ENCODE measurements at regions not wholly inside any gene's neighbourhood (a gene's known extent, or its start where the extent isn't known, plus 50 kb on each side); places are given as distances from the start of the nearest gene placed in this dataset.

DNA sequence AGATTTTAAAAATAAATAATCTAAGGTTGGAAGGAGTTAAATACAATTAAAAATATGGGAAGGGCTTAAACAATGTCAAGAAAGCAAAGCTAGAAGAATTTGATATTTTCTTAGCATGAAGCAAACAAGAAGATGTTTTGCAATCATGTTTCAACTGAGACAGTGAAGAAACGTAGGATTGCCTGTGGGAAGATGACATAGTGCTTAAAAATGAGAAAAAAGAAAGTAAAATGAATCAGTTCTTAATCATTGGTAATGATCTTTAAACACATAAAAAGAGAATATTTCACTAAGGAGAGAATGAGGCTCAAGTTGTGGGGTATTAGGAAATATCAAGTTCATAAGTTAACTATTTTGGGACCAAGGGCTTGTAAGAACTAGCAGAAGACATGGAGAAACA is 855.0 kb downstream of the METTL15 start:
- Histone ChIP-seq H3K9me3 (no peaks in the 10 kb centered on the region), H3K4me3 (no peak overlapping the region), H3K27me3 (no peaks in the 10 kb centered on the region), H3K4me1 (no peaks in the 10 kb centered on the region), H3K36me3 (no peaks in the 10 kb centered on the region), H3K27ac (no peak overlapping the region)
- no peak for TF ChIP-seq CTCF (IDR thresholded peaks at IDR 0.05)
- DNase-seq (ENCODE audit: low spot score), result no peak

DNA sequence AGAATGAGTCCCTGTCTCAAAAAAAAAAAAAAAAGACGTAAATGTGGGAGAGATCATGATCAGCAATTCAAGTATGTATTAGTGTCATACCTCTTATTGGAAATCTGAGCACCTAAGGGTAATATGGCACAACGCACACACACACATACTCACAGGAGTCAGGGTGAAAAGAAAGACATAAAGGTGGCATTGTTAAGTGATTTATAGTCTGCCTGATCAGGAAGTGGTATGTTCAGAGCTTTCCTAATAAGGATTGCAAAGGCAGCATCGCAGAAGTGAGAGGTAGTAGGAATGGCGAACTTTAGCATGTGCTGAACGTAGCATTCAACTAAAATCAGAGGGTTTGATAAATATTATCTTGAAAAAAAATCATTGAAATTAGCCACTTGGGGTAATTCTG is 854.3 kb downstream of the METTL15 start:
- no peak overlapping the region for H3K4me3 ChIP-seq
- H3K36me3 ChIP-seq, result no peaks in the 10 kb centered on the region
- no peaks in the 10 kb centered on the region for H3K9me3 ChIP-seq
- no peaks in the 10 kb centered on the region for H3K4me1 ChIP-seq
- no peak for DNase-seq (ENCODE audit: low spot score)
- no peaks in the 10 kb centered on the region for H3K27me3 ChIP-seq
- TF ChIP-seq CTCF (IDR thresholded peaks at IDR 0.05), result no peak
- no peak overlapping the region for H3K27ac ChIP-seq

DNA sequence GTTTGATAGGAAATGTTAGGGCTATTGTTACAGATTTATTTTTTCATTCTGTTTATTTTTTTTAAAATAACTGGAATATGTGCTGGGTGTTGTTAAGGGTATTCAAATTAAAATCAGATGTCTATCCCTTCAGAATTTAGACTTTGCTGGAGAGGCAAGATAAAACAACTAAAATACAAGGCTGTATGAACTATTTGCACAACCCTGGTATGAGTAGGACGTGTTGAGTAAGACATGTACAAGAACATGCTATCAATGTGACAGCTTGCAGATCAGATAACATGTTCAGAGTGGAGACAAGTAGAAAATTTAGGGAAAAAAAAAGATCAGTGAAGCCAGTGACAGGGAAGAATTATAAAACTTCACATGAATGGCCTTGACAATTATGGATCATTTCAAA is 853.5 kb downstream of the METTL15 start:
- no peaks in the 10 kb centered on the region for H3K36me3 ChIP-seq
- no peak overlapping the region for H3K27ac ChIP-seq
- TF ChIP-seq CTCF (IDR thresholded peaks at IDR 0.05), result no peak
- H3K9me3 ChIP-seq, result no peaks in the 10 kb centered on the region
- no peak for DNase-seq (ENCODE audit: low spot score)
- H3K4me3 ChIP-seq, result no peak overlapping the region
- no peaks in the 10 kb centered on the region for H3K4me1 ChIP-seq
- no peaks in the 10 kb centered on the region for H3K27me3 ChIP-seq

GRCh38 chr11:28956446-28956845 is 848.3 kb downstream of the METTL15 start:
- H3K27ac ChIP-seq, result no peak overlapping the region
- H3K4me1 ChIP-seq, result no peaks in the 10 kb centered on the region
- no peaks in the 10 kb centered on the region for H3K9me3 ChIP-seq
- H3K36me3 ChIP-seq, result no peaks in the 10 kb centered on the region
- H3K27me3 ChIP-seq, result no peaks in the 10 kb centered on the region
- DNase-seq (ENCODE audit: low spot score), result no peak
- no peak overlapping the region for H3K4me3 ChIP-seq
- no peak for TF ChIP-seq CTCF (IDR thresholded peaks at IDR 0.05)

- no peak for DNase-seq (ENCODE audit: low spot score)
Observed at GRCh38 chr11:28951191-28951590, 843.0 kb downstream of the METTL15 start.

More at GRCh38 chr11:28951191-28951590, 843.0 kb downstream of the METTL15 start:
- no peak for TF ChIP-seq CTCF (IDR thresholded peaks at IDR 0.05)
- Histone ChIP-seq H3K27me3 (no peaks in the 10 kb centered on the region), H3K9me3 (no peaks in the 10 kb centered on the region), H3K4me3 (no peak overlapping the region), H3K4me1 (no peaks in the 10 kb centered on the region), H3K36me3 (no peaks in the 10 kb centered on the region), H3K27ac (no peak overlapping the region)

Data from right atrium auricular region (tissue), 2 donors.